ENCODE measurements at regions not wholly inside any gene's neighbourhood (a gene's known extent, or its start where the extent isn't known, plus 50 kb on each side); places are given as distances from the start of the nearest gene placed in this dataset.

DNA sequence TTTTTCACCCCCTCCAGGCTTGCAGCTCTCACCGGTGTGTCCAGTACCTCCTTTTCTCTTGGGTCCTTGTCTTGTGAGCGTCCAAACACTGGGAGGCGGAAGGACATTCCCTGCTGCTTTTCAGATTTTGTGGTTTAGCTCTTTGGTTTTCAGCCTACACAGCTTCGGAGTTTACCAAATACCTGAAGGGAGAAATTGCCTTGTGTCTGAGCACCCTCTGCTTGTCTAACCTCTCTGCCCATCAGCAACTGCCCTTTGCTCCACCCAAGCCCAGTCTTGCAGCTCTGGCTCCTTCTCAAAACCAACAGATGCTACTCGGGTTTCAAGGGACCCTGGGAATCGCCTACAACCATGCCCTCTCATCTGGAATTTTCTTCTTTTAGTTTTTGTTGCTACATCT lies 519.1 kb upstream of the IGFBP3 start:
- DNase-seq (ENCODE audit: low read depth): no peak

DNA sequence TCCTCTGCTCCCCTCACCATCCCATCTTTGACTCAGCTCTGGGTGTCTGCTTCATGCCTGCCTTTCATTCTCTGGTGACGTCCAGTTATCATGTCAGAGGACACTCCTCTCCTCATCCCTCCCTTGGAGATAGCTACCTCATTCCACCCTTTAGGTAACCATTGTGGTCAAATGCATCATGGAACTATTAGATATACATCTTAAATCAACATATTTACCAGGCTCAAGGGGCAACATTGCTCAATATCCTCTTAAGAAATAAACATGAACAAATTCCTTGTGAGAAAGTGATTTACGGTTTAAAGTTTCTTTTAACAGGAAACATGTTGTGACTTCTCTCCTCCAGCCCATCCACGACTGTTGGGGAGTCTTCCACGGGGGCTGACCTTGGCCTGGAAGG lies 511.6 kb upstream of the IGFBP3 start:
- DNase-seq (ENCODE audit: low read depth): no peak

DNA sequence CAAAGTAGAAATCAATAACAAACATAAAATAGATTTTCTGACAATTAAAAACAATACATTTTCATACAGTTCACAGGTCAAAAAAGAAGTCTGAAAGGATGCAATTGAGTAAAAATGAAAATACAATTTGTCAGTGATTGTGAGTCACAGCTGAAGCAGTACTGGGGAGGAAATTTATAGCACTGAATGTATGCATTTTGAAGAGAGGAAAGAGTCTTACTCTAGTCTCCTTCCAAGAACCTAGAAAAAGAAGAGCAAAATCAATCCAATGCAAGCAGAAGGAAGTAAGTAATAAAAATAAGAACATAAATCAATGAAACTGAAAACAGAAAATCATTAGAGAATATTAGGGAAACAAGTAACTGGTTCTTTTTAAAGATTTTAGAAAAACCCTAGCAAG lies 507.2 kb upstream of the IGFBP3 start:
- no peak for DNase-seq (ENCODE audit: low read depth)

DNA sequence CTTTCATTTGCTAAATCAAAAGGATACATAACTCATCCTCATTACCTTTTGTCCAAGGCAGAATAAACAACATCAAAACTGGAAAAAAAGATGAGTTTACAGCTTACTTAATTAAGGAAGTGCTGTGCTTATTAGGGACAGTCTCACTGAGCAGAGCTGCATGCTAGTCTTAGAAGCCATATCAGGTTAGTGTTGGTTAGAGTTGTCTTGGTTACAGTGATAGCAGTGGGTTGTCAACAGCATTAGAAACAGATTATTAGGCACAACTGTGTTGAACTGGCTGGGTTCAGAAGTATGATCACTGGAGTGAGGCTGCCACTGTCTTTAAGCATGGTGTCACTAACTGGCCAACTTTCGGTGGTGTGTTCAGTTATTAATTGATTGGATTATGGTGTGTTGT lies 503.9 kb upstream of the IGFBP3 start:
- DNase-seq (ENCODE audit: low read depth): no peak

DNA sequence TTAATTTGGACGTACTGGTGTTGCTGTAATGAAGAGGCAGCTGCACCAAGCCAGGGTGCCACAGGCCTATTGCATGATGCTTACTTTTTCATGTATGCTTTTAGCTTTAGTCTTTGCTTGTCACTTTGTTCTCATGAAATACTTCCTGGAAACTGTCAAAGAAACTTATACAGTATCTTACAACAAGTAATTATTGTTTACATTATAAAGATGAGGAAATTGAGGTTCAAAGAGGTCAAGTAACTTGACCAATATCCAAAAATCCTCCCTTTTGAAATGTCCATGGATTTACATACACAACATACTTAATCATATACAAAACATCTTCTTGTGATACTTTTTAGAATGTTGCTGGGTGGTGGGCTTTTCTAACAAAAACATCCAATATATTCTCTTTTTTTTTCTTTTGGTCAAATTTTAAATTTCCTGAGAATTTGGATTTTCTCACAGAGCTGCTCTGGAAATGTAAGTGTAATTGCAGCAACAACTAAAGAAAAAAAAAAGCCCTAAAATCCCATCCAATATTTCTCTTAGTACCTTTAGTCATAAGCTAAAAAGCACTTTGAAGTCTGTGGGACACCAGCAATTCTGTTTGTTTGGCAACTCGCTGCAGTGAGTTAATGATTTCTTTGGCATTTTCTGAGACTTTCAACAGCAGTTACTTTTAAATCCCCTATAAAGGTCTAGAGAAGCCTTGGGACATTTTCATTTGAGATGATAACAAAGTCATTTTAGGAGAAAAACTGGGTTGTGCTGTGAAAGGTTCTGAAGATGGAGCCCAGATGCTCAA lies 500.6 kb upstream of the IGFBP3 start:
- DNase-seq (ENCODE audit: low read depth): no peak

DNA sequence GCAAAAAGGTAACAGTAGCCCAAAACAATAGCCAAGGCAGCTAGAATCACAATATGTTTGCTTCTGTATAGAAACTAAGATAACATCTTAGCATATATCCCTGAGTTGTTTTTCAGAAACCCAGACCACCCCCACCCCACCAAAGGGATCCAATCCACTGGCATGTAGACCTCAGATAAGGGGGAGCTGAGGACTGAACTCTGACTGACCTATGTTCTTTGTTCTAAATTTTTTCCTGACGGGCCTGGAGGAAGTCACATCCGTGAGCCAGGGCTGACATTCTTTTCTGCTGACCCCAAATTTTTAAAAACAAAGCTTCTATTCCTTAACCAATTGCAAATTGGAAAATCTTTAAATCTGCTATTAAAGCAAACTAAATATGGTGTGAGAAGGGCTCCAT lies 493.9 kb upstream of the IGFBP3 start:
- no peak for DNase-seq (ENCODE audit: low read depth)

DNA sequence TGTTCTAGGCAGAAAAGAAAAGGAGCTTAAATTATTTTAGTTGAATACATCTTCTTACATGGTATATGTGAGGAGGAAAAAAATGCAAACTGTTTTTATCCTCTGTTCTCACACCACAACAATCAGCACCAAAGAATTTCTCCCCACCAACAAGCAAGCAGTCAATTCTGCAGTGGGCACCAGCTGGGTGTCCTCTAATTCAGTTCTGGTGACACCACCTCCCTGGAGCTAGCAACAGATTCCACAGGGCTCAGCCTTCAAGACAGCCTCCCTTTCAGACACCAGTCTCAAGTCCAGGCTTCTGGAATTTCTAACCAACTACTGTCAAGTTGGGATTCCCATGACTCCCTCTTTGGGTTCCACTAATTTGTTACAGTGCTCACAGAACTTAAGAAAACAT lies 490.2 kb upstream of the IGFBP3 start:
- DNase-seq (ENCODE audit: low read depth): no peak

GRCh38 chr7:46407125-46407524 lies 486.1 kb upstream of the IGFBP3 start:
- DNase-seq (ENCODE audit: low read depth): no peak

DNA sequence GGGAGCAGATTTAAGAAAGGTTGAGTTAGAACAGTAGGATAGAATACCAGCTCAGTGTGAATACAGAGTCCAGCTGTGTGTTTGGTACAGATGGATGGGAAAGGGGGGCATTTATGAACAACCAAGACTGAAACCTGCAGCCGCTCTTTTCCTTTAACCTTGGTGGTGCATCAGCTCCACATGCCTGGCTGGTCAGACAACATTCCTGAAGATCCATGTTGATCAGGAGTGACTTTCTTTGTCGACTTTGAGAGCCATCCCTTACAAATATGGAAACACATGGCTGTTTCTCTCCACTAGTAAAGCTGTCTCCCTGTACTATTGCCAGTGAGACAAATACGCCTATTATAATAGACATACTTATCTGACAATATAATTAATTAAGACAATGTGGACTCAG lies 476.5 kb upstream of the IGFBP3 start:
- no peak for DNase-seq (ENCODE audit: low read depth)

- DNase-seq (ENCODE audit: low read depth): no peak
Observed at GRCh38 chr7:46396481-46396880, 475.4 kb upstream of the IGFBP3 start.

GRCh38 chr7:46393142-46393541 lies 472.1 kb upstream of the IGFBP3 start:
- DNase-seq (ENCODE audit: low read depth): no peak

DNA sequence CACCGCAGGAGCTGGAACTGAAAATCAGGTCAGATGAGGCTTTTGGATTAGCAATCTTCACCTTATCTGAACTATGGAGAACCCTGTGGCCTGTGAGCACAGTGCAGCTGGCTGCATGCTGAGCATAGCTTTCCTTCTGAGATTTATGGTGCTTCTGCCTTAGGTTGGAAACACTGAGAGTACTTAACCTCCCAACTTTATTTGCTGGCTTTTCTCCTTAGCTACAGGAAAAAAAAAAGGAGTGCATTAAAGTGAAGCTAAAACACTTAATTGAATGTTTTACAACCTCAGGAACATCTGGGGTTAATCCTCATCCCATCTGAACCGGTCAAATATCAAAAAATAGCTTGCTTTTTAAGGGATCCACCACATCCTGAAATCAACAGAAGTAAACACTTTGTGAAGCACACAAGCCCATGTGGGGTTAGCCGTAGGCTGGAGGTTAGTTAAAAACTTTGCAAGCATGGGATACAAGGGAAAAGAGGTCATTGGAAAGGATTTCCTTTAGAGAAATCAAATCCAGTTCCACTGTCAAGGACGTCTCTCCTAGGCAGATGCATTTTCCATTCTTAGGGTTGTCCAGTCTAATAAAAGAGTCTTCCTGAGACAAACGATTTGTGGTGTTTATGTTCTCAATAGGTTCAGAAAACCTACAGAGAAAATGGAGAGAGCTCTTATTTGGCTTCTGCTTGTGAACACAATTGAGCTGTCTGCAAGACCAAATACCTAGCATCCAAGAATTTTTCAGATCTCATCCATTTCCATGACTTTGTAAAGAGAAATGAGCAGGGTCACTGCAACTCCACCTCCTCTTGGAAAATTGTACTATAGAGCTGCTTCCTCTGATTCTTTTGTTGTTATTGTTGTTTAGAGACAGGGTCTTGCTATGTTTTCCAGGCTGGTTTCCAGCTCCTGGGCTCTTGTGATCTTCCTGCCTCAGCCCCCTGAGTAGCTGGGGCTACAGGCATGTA lies 470.4 kb upstream of the IGFBP3 start:
- DNase-seq (ENCODE audit: low read depth): no peak

GRCh38 chr7:46390042-46390441 lies 469.0 kb upstream of the IGFBP3 start:
- DNase-seq (ENCODE audit: low read depth): no peak

DNA sequence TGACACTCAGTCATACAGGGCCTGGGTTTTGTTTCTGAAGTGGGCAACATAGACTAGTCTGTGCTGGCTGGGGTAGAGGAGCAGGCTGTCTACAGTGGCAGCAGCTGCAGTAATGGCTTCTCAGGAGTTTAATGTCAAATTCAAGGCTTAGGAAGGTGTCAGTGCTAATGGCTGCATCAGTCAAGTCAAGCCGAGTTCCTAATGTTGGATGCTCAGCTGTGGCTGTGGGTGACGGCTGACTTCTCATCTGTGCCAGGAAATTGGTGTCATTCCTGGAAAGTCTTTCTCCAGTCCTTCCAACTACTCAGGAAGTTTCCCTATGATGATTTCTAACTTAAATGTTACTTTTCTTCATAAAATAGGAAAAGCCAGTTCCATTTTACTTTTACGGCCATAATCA lies 468.1 kb upstream of the IGFBP3 start:
- DNase-seq (ENCODE audit: low read depth): no peak

DNA sequence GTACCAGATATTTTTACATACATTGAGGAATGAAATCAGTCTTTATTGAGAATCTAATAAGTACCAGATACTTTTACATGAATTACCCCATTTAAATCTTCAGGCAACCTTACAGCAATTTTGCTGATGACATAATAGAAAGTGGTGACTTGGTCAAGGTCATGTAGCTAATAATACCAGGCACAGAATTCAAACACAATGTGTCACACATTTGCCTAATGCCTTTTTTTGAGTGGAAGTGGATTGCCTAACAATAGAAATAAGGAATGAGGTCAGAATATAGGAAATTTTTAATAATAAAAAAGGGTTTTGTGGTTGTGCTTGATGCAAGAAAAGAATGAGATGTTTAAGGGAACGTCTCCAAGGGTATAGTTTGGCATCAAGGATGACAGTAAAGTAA lies 466.6 kb upstream of the IGFBP3 start:
- DNase-seq (ENCODE audit: low read depth): no peak

GRCh38 chr7:46386428-46387399 lies 465.6 kb upstream of the IGFBP3 start:
- DNase-seq (ENCODE audit: low read depth): no peak

DNA sequence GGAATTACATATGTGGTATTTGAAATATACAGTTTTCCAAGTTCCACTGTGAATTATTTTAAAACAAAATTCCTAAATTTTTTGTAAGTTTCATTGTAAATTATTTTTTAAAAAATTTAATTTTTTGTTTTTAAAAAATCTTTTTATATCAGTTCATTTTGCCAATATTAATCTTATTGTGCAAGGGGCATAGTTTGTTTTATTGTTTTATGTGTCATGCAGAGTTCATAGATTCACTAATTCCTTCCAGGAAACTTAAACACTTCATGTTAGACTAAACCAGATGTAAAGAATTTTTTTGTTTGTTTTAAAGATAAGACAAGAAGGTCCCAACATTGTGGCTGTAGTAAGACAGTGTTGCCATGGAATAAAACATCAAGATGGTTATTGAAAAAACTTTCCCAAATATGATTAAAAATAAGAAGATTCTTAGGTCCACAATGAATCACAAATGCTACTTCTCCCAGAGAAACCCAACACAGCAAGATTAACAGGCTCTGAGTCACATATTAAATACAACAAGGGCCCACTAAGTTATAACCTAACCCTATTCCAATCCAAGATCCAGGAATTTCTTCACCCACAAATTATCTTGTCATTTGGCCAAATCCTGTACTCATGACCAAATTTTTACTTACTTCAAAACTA lies 464.7 kb upstream of the IGFBP3 start:
- no peak for DNase-seq (ENCODE audit: low read depth)

DNA sequence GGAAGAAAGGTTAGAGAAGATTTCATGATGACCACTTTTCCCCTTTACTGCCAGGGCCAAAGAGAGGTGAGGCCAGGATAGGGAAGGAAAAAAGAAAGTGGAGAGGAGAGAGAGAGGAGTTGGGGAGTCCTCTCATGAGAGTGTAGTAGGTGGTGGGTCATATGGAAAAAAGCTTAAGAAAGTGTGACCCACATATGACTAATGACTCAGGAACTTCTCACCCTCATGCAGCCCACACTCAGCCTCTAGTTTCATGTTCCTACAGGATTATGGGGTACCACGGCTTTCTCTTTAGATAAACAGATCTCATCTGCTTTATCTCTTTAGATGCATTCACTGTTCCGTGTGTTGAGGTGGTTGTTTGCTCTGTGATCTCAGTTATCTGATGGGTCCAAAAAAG lies 462.5 kb upstream of the IGFBP3 start:
- no peak for DNase-seq (ENCODE audit: low read depth)

DNA sequence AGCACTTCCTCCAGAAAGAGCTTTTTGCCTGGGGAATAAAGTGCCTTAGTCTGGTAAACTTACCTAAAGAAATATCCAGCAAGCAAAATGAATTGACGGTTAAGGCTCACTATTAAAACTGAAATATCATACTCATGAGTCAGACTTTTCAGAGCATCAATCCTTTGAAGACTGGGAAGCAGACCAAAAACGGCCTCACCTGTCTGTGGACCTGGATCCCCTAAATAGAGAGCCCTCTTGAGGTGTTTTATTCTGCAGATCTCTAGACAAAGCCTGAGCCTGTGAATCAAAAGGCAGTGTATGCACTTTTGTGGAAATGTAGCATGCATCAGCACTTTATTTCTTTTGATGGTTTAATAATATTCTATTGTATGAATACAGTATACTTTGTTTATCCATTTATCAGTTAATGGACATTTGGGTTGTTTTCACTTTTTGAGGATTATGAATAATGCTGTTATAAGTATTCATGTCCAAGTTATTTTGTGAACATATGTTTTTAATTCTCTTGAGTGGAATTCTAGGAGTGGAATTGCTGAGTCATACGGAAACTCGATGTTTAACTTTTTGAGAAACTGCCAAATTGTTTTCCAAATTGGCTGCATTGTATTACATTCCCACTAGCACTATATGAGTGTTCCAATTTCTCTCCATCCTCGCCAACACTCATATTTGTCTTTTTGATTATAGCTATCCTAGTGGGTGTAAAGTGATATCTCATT lies 449.0 kb upstream of the IGFBP3 start:
- DNase-seq (ENCODE audit: low read depth): no peak

GRCh38 chr7:46368871-46369270 lies 447.8 kb upstream of the IGFBP3 start:
- DNase-seq (ENCODE audit: low read depth): no peak

- no peak for DNase-seq (ENCODE audit: low read depth)
Observed at GRCh38 chr7:46366526-46366925, 445.5 kb upstream of the IGFBP3 start.
